Fibroblast of lung (primary cell): ENCODE measurements at regions not wholly inside any gene's neighbourhood (a gene's known extent, or its start where the extent isn't known, plus 50 kb on each side); places are given as distances from the start of the nearest gene placed in this dataset.

ENCODE experiments used
- DNase-seq, 2 donors: peaks; one replicate each; pipeline versions ENCODE4 v3.0.0 to v3.0.0-alpha.2; 2010; ENCODE audit warnings: low read depth in 2 of 2
- H2AFZ ChIP-seq: 2 replicates; pipeline ENCODE4 v1.5.1; 2012; ENCODE audit warnings: low read length, control low read depth, inconsistent platforms
- H3K27ac ChIP-seq: 2 replicates; pipeline ENCODE4 v1.5.1; 2011; ENCODE audit warnings: low read length, control low read depth; ENCODE audit not compliant: insufficient read depth
- H3K27me3 ChIP-seq: 2 replicates; pipeline ENCODE4 v1.5.1; 2011; ENCODE audit warnings: mild to moderate bottlenecking, low read length; ENCODE audit not compliant: control insufficient read depth, insufficient read depth
- H3K36me3 ChIP-seq: 2 replicates; pipeline ENCODE4 v1.5.1; 2011; ENCODE audit warnings: low read length; ENCODE audit not compliant: control insufficient read depth, insufficient read depth
- H3K4me1 ChIP-seq: 2 replicates; pipeline ENCODE4 v1.5.1; 2011; ENCODE audit warnings: low read length; ENCODE audit not compliant: control insufficient read depth, insufficient read depth; ENCODE audit errors: extremely low read depth
- H3K4me2 ChIP-seq: 2 replicates; pipeline ENCODE4 v1.5.1; 2011; ENCODE audit warnings: low read length, control low read depth; ENCODE audit not compliant: insufficient read depth; ENCODE audit errors: extremely low read depth
- H3K4me3 ChIP-seq, 4 experiments: fragments of 200-600 bp in 1 of 4; sonication (generic) in 1 of 4; replicated peaks in 1 of 4; 2 replicates each; pipeline ENCODE4 v1.5.1; 2011 to 2016; ENCODE audit warnings: low read length in 4 of 4, low read depth in 3 of 4, mild to moderate bottlenecking in 3 of 4, control low read depth in 2 of 4, inconsistent platforms in 1 of 4, mixed read lengths in 1 of 4; ENCODE audit not compliant: insufficient read depth in 1 of 4; ENCODE audit errors: control extremely low read depth in 1 of 4
- H3K79me2 ChIP-seq: 2 replicates; pipeline ENCODE4 v1.5.1; 2012; ENCODE audit warnings: mild to moderate bottlenecking, low read length, inconsistent platforms; ENCODE audit not compliant: control insufficient read depth, insufficient read depth
- H3K9ac ChIP-seq: 2 replicates; pipeline ENCODE4 v1.5.1; 2011; ENCODE audit warnings: mild to moderate bottlenecking, low read length, control low read depth; ENCODE audit not compliant: insufficient read depth
- H3K9me3 ChIP-seq: 2 replicates; pipeline ENCODE4 v1.5.1; 2012; ENCODE audit warnings: low read depth, low read length; ENCODE audit not compliant: control insufficient read depth, insufficient read depth
- H4K20me1 ChIP-seq: 2 replicates; pipeline ENCODE4 v1.5.1; 2011; ENCODE audit warnings: low read length; ENCODE audit not compliant: control insufficient read depth, insufficient read depth; ENCODE audit errors: extremely low read depth
- CTCF ChIP-seq, 2 donors: IDR thresholded peaks in 1 of 2; conservative IDR thresholded peaks in 1 of 2; 1 replicate in 1 of 2; 2 replicates in 1 of 2; pipeline ENCODE4 v1.5.1; 2011 to 2012; ENCODE audit warnings: low read length in 2 of 2, control low read depth in 1 of 2, inconsistent platforms in 1 of 2, low read depth in 1 of 2, mild to moderate bottlenecking in 1 of 2
- EZH2 ChIP-seq: IDR thresholded peaks from 2 replicates; pipeline ENCODE4 v1.5.1; 2012; ENCODE audit warnings: low read length, control low read depth, mild to moderate bottlenecking; ENCODE audit errors: missing control alignments

- DNase-seq: no peak
- Histone ChIP-seq H3K79me2 (no peaks in the 10 kb centered on the region), H2AFZ (no peak overlapping the region), H3K4me2 (no peak overlapping the region), H3K4me3 (no peak overlapping the region), H3K9me3 (no peaks in the 10 kb centered on the region), H3K9ac (no peak overlapping the region), H3K27ac (no peak overlapping the region), H4K20me1 (no peaks in the 10 kb centered on the region), H3K27me3 (no peaks in the 10 kb centered on the region), H3K4me1 (no peaks in the 10 kb centered on the region), H3K36me3 (no peaks in the 10 kb centered on the region)
- no peak for TF ChIP-seq CTCF (conservative IDR thresholded peaks at IDR 0.05 in 1 of 2, IDR thresholded peaks at IDR 0.05 in 1 of 2; ENCODE audit: low read depth in 1 of 2, low read length in 2 of 2)
- no peak for TF ChIP-seq EZH2
Observed at GRCh38 chr6:79818471-79818870, 128.9 kb downstream of the ELOVL4 start.

DNA sequence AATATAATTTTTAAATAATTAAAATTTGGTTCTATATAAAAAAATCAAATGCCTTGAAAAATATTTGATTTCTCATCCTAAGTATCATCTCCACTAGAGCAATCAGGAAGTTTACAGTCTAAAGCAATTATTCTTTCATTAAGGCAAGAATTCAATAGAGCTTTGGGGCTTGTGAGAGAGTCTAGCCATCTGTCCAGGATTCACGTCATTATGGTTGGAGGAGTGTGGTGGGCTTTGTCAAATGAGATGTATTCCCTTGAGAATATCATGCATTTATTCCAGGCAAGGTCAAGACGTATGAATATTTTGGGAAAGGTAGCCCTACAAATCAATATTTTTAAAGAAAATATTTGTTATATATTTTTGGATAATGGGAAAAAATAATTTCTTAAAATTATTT is 132.4 kb downstream of the ELOVL4 start:
- Histone ChIP-seq H3K79me2 (no peaks in the 10 kb centered on the region), H3K4me3 (no peak overlapping the region), H3K27ac (no peak overlapping the region), H3K36me3 (no peaks in the 10 kb centered on the region), H2AFZ (no peak overlapping the region), H4K20me1 (no peaks in the 10 kb centered on the region), H3K9me3 (no peaks in the 10 kb centered on the region), H3K27me3 (no peaks in the 10 kb centered on the region), H3K9ac (no peak overlapping the region), H3K4me2 (no peak overlapping the region), H3K4me1 (no peaks in the 10 kb centered on the region)
- no peak for DNase-seq
- TF ChIP-seq EZH2 (no peak), CTCF (conservative IDR thresholded peaks at IDR 0.05 in 1 of 2, IDR thresholded peaks at IDR 0.05 in 1 of 2; ENCODE audit: low read depth in 1 of 2, low read length in 2 of 2) (no peak)

- Histone ChIP-seq H3K27me3 (no peaks in the 10 kb centered on the region), H4K20me1 (no peaks in the 10 kb centered on the region), H3K9me3 (no peaks in the 10 kb centered on the region), H3K9ac (no peak overlapping the region), H3K4me1 (no peaks in the 10 kb centered on the region), H3K36me3 (no peaks in the 10 kb centered on the region), H3K4me3 (no peak overlapping the region), H3K4me2 (no peak overlapping the region), H3K79me2 (no peaks in the 10 kb centered on the region), H2AFZ (no peak overlapping the region), H3K27ac (no peak overlapping the region)
- peak; percentile 52 to 68 for DNase-seq
- no peak for TF ChIP-seq EZH2
- peak; percentile 85 to 87 for TF ChIP-seq CTCF (conservative IDR thresholded peaks at IDR 0.05 in 1 of 2, IDR thresholded peaks at IDR 0.05 in 1 of 2; ENCODE audit: low read depth in 1 of 2, low read length in 2 of 2)
Observed at GRCh38 chr6:79813854-79814709, 133.3 kb downstream of the ELOVL4 start.
